NCI-H2196 (cell line): ENCODE measurements at regions not wholly inside any gene's neighbourhood (a gene's known extent, or its start where the extent isn't known, plus 50 kb on each side); places are given as distances from the start of the nearest gene placed in this dataset.

Experiments used
- DNase-seq: peaks from one replicate; lab custom pipeline; 2025; ENCODE audit not compliant: unreplicated experiment; lab: John Stamatoyannopoulos, UW

DNA sequence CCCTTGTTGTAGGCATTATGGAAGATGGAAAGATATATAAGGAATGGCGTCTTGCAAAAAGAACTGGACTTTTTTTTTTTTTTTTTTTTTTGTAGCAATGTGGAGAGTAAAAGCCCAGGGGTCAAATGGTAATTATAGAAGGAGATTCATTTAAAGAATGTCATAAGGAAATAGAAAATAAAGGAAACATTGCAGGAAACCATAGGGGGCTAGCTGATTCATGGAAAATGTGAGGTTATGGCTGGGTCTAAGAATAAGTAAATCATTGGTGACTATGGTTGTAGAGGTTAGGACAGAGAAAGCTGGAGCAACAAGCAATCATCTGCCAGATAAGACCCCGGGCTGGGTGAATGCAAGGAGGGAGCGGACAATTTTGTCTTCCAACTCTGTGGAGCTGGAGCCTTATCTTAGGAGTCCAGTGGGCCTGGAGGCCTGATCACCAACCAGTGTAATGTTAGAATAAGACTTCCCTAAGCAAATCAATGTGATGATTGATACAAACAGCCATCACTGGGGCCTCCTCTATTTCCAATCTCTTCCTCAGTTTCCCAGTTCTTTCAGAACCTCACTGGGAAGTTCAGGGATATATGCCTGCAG, 201.2 kb upstream of the TNP1 start:
- DNase-seq: no peak

DNA sequence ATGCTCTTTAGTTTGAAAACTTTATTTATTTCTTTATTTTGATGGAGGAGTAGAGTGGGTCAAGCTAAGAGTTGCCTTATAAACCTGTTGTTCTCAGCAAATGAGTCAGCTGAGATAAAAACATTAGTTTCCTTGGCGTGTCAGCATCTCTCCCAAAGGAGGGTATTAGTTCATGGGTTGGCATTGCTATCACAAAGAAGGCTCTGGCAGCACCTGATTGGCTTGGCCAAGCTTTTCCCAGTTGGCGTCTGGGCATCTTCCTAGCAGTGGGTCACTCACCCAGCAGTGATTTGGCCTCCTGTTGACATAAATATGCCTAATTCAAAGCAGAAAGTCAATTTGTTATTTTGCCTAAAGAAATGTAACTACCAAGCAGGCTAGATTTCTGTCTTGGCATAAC, 200.7 kb upstream of the TNP1 start:
- DNase-seq: no peak

DNA sequence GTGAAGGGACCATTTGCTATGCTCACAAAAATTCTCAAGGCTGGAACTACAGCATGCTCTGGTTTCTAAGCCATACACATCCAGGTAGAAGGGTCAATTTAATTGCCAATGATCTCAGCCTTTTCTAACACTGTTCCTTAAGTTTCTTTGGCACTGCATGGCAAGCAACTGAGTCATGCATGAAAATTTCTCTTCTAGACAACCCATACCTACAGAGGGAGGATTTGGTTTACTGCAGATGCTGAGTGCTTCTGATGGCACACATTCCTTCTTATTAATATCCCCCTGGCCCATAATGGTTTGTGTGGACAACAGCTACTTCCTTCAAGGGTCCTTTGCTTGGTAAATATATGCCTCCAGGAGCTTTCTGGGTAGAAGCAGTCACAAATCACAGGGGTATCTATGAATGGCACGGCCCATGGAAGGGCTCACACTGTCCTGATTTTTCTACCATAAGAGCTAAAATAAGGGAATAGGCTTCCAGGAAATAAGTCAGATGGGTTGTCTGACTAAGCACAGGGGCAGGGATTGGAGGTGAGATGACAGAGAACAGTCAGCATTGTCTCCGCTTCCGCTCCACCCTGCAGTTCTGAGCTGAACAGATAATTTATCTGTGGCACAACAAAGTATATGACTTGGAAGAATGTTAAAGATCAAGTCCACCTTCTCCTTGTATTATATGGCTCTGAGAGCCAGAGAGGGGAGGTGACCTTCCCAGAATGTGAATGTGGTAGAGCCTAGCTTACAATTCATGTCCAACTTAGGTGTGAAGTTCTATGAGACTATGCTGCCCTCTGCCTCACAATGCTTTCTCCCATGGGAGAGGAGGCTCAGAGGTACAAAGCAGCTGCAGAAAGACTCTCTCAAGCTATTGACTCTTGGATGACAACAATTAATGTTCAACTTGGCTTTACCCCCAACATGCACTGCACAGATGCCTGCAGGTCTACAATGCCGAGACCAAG, 199.2 kb upstream of the TNP1 start:
- no peak for DNase-seq

DNA sequence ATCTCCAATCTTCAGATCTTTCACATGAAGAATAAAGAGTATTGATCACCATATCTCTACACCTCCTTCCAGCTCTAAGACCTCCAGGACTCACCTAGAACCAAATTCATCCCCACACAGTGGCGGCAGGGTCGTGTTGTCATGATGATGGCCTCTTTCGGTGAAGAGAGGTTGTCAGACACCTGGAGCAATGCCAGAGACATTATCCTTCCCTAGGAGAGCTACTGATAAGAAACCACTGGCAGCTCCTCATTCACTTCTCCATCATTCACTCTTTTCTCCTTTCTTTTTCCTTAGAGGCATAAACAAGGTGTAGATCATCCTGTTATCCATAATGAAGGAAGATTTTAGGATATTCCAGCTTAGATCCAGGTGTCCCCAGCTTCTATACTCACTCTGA, 197.9 kb upstream of the TNP1 start:
- no peak for DNase-seq

DNA sequence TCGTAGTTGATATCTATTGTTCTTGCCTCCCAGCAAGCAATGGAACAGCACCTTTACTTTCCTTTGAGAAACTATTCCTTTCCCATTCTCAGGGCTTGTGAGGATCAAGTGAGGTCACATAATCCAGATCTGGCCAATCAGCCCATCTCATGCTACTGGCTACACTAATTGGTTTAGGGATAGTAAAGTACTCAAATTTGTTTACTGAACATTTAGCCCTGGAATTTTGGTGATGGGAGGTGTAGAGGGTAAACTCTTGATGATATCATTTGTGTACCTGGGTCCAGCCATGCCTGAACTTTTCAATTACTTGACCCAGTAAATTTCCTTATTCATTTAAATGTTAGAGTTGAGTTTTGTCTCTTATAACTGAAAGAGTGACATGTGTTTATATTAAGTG, 195.8 kb upstream of the TNP1 start:
- peak; percentile 9 for DNase-seq

DNA sequence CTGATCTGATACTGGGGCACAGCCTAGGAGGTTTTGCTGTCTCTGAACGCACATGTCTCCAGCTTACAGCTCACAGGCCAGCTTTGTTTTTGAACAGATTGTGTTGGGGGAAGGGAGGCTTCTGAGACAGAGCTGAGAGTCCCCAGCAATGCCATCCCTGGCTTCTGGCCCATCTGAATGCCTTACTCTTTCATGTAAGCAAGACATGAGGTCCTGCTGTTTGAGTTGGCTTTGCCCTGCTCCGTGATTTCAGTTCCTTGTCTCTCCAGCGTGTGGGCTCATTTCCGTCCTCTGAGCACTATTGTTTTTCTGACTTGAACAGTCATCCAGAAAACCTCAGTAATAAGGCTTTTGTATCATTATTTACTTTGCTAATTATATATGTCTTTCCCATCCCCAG, 194.9 kb upstream of the TNP1 start:
- DNase-seq: peak; percentile 60

DNA sequence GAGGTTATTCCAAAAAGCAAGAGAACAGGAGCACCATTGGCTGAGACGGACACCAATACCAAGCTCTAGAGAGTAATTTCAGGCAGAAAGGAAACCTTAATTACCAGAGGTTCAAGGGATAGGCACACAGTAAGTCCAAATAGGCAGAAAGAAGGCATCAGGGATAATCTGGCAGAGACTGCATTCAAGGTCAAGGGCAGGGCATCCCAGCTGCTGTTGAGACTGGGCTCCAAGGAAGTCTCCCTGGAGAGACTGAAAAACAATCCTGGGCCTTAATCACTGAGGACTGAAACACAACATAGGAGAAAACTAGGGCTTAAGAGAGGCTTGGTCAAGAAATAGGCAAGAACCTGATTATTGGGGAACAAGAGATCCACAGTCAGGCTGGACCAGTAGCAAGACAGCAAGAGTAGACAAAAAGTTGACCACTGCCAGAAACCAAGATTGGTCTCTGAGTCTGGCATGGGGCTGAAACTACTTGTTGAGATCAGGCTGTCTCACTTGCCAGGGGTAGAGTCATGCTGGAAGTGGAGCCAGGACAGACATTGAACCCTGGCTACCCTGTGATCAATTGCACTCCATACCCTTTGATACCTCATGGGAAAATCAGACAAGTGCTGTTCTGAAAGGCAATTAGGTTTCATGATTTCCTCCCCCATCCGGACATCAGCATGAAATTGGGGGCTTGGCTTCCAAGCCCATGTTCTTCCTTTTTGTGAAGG, 193.2 kb upstream of the TNP1 start:
- DNase-seq: no peak

DNA sequence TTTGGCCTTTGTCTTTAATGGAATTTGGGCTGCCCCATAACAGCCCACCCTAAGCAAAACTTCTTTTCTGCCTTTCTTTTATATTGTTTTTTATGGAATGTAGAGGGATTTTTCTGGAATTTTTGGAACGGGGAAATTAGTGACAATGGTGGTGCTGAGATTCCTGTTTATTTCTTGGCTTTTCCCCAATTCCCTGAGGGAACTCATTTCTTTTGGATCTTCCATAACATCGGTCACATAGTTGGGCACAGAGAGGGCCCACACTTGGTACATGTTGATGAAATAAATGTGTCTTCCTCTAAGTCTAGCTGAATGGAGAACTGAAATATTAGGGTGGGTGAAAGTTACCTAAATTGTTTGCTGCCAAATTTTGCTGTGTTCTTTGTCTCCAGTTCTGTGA, 191.6 kb upstream of the TNP1 start:
- no peak for DNase-seq

DNA sequence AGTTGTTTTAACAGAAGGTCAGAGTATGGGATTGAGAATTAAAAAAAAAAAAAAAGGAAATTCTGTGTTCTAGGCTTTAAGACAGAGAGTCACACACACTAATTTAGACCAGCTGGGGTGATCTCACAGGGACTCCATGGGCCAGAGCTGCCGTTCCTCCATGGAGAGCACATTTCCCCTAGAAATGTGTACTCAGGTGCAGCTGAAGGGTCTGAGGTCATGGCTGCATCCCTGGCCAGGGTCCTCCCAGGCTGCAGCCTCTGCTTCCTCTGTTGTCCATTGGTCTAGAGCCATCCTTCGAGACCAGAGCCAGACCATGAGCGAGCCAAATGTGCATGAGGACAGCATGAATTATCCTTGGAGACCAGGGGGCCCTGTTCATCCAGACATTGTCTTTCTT, 190.1 kb upstream of the TNP1 start:
- DNase-seq: peak; percentile 26

DNA sequence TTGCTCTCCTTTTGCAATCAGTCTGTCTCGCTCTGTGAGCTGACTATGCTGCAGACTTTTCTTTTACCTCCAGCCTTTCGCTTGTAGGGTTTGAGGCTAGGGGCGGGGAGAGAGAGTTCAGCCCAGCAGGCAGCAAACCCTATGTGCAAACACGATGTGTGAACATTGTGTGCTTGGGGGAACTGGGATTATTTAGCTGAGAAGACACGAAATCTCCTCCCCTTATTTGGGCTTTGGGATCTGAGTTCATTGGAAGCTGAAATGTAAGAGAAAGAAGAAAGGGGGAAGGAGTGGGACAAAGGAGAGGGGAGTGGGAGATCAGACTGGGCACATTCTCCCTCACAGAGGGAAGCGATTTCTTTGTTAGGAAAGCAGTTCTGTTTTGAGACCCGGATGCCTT, 189.6 kb upstream of the TNP1 start:
- no peak for DNase-seq

DNA sequence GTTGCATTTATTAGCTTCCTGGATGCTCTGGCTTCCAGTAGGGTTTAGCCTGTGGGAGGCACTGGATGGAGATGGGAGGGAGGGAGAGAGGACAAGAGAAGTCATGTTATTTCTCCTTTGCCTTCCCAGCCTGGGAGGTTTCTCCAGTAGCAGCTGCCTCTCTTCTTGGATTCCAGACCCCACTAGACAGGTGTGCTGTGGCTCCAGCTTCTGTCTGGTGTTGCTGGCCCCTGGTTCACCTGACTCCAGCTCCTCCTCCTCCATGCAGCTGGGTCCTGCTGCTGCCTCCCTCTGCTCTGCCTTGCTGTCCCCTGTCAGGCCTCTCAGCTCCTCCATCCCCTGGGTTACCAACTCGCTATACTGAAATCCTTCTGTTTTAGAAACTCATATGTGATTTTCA, 188.9 kb upstream of the TNP1 start:
- DNase-seq: no peak

DNA sequence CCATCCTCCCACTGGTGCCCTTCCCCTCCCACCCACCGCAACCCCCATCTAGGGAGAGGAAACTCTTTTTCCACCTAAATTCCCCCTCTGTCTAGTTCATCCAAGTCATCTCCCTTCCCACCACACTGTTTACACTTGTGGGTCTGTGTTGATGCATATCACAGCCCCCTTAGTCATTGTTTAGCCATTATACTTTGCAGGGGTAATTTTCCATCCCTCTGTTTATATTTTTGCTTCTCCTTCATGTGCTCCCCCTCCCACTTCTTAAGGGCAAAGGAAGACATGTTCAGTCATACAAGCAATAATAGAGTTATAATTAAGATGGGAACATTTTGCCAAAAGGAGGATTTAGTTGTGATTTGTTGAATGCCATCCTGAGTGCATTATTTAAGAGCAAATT, 187.8 kb upstream of the TNP1 start:
- DNase-seq: no peak

DNA sequence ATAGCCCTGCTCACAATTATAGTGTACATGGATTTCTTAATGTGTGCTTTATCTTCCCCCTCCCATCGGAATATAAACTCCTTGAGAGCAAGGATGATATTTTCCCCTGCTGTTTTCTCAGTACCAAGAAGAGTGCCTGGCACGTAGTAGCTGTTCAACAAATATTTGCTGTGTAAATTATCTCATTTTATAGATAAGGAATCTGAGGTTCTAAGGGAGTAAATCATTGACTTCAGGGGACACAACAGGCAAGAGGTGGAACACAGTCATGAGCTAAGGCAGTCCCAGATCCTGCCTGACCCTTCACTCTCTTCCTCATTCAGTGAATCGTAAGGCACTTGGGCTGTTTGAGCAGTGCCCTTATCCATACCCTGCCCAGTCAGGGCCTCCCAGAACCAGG, 187.3 kb upstream of the TNP1 start:
- no peak for DNase-seq

DNA sequence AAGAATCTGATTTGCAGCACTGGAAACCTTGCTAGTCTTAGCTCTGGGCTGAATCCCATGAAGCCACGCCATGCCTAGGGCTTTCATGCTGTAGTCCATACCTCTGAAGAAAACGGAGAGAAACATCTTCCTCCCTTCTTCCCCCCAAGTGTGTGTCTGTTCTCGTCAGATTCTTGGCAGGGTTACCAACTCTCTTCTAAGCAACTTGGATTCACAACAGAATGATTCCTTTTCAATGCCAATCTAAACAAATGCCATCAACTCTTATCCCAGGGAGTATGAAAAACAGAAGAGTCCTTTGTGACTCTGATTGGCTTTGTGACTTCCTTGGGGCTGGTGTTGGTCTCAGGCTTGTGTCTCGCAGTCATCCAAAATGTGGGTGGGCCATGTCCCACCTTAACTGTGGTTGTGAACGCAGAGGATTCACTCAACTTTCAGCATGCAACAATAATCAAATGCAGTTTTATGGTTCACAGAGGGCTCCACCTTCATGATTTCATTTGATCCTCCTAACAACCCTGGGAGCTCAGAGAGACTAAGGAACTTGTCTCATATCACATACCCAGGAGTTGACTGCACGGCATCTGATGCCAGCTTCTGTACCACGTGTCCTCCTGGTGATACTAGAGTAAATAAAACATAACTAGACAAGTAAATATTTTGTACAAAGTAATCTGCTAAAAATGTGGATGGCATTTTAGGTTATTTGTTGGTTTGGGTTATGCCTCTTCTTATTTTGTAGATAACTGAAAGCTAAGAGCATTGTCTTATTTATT, 186.0 kb upstream of the TNP1 start:
- DNase-seq: no peak

DNA sequence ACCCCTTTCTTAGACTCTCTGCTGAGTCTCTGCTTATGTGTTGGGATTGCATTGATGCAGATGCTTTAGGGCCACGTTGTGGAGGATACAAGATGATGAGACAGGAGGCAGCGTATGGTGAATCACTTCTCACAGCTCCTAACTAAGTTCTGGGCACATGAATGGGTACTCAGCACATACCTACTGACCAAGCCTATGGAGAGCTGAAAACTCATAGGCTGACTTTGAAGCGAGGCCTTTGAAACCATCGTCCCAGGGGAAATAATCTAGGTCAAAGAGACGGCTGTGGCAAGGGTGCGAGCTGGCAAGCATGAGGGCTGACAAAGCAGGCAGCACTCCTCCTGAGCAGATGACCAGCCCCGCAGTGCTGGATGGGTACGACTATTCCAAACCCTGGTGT, 180.2 kb upstream of the TNP1 start:
- no peak for DNase-seq

DNA sequence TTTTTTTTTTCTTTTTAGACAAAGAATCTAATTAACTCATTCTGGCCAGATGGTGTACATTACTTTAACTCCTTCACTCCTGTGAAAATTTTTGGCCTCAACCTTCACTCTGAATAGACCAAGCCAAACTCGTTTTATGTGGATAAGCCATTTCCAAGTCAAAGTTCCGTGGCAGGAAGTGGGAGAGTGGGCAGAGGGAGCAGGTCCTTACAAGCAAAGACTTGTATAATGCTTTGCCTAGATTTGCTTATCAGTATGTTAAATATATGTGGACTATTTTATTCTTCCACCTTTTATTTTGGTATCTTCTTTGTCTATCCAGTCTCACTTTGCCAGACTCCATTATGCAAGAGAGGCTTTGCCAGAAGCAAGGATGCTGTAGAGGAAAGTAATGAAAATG, 178.1 kb upstream of the TNP1 start:
- DNase-seq: no peak

DNA sequence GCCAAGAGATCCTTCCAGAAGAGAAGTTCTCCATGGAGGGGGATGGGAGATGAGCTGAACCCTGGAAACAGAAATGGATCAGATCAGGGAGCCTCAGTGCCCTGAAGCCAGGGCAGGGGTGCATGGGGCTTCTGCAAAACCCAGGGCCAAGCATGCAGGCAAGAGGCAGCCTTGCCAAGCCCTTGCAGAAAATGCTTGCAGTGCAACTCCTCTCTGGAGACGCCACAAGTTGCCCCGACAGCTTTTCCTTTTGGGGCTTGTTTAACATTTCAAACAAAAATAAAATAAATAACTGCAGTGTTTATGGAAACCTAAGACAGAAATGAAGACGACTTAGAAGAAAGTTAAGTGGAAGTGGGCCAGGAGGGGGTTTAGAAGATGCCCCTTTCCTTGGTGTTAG, 177.5 kb upstream of the TNP1 start:
- no peak for DNase-seq

DNA sequence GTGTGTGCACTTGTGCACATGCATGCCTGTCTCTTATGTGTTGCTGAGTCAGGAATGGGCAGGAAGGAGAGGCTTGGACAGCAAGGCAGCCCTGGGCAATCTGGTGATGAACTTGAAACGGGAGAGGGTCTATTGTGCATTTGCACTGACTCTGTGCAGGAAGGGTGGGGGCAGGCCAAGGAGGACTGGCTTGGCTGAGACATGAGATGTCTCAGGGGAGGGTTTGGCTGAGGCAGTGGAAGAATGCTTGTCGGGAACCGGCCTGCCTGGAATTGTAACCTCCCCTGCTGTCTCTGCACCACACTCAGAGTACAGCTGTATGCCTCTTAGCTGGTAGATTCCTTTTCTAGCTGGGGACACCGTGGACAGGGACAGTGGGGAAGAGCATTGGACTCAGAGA, 176.1 kb upstream of the TNP1 start:
- DNase-seq: no peak

DNA sequence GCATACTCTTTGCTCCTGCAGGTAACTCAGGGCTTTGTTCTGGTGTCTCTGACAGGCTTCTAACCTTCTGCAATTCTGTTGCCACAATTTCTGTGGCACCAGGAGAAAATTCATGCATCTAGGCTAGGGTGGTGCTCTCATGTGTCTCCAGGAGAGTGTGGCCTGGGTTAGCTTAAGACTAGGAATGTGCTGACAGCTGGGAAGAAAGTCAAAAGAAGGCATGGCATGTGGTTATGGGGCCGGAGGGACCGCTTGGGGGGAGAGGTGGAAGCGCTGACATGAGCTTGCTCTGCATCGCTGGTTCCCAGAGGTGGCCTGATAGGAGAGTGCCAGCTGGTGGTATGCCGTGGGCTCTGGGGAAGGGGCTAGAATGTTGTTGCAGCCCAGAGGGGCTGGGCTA, 173.3 kb upstream of the TNP1 start:
- DNase-seq: no peak

DNA sequence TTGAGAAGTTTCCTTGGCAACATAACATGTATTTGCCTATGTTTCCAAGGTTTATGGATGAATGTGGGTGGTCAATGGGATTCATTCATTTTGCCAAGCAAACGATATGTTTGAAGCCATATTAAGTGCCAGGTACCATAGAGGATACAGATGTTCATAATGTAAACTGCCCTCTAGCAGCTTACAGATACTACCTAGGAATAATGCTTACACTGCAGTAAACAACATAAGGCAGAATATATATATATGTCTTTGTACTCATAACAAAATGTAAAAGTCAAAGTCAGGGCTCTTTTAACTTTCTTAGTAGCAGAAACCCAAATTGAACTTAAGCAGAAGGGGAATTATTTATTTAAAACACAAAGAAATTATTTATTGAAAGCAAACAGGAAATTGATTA, 171.6 kb upstream of the TNP1 start:
- DNase-seq: no peak

DNA sequence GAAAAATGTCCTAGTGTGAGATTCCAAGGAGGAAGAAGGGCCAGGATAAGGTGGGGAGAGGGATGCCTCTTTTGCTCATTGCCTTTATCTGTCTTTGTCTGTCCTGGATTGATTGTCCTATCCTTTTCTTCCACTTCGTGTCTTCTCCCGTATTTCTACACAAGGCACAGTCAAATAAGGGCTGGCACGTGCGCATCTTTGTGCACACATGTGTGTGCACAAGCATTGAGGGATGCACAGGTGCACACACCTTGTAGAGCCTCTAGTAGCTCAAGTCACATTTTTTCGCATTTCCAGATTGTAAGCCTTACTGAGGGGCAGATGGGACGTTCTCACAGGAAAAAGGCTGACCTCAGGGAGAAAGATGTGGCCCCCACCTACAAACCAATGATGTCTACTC, 170.2 kb upstream of the TNP1 start:
- DNase-seq: no peak
